Stimulated activated CD4-positive, alpha-beta T cell treated with anti-CD3 and anti-CD28 coated beads, Interleukin-15, amount 100 ng/mL, for 24 hours (primary cell): ENCODE measurements at regions not wholly inside any gene's neighbourhood (a gene's known extent, or its start where the extent isn't known, plus 50 kb on each side); places are given as distances from the start of the nearest gene placed in this dataset.
A peak's percentile ranks its signal among the peaks of the same experiment; 100 is the strongest.

Experiments used
- DNase-seq: peaks from one replicate; pipeline ENCODE4 v3.0.0-alpha.2; 2020

DNA sequence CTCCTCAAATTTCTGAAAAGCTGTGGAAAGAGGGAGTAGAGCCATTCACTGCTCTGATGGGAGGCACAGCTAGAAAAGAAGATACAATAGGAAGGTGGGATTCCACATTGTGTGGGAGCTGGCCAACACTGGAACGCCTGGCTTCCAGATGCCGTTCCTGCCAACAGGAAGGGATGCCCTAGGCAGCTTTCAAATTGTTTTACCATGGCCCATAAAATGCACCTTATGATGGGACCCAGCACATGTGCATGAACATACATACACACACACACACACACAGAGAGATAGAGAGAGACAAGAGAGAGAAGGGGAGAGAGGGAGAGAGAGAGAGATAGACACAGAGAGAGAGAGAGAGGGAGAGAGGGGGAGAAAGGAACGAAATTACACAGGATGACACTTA is 86.1 kb upstream of the BZW1 start:
- no peak for DNase-seq

DNA sequence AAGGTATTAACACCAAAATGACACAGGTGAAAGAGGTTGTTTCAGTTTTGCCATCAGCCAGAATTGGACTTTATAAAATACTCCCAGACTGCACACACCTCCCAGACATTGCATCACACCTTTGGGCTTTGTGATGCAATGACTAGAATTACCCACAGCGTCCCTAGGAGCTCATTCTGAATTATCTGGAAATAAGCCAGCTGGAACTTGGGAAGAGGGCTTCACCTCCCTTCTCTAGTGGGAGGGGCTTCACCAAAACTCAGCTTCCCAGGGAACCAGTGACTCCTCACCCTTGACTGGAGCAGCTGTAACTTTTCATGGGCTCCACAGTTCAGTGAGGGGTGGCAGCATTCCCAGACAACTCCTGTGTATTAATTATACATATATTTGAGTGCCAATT is 83.1 kb upstream of the BZW1 start:
- no peak for DNase-seq

DNA sequence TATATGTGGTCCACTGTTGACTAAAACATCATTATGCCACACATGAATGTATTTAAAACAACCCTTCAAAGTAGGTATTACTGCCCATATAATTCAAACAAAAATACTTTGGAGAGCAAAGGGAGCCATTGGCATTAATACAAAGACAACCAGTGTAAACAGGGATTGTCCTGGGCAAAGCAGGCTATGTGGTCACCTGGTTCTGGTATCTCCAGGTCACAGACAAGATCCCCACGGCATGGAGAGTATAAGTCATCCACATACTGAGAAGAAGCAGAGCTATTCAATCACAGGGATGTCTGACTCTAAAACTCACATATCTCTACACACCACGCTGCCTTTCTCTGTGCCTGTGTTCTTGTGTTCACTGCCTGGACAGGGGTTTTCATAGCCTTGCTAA is 81.4 kb upstream of the BZW1 start:
- DNase-seq: no peak

DNA sequence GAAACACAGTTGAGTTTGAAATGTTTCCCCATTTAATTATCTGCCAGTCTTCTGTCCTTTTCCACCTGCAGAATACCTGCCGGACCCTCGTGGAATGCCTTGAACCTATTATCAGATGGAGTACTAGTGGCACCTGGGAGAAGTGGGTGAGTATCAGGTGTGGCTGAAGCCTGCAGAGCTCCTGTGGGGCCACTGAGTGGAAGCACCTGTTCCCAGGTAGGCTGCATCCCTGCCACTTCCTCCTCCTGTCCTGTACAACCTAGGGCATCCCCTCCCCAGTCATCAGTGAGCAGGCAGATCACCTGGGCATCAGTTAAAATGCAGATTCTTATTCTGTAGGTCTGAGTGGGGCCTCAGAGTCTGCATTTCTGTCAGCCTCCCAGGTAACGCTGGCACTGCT is 80.8 kb upstream of the BZW1 start:
- no peak for DNase-seq

DNA sequence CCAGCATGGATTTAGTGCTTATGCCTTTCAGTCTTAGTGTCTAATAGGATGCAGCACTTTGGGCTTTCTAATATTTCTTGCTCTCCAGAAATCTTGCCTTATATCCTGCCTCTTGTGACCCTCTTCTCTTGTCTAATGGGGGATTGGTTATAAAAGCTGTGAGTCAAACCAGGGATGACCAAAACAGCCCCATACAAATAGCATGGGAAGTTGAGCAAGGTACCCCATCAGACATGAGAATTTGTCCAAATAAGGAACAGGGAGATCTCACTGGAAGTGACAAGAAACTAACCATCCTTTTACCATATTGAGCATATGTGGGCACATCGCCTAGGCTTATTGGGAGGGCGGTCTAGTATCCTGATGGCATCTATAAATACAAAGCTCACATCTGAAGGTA is 78.8 kb upstream of the BZW1 start:
- no peak for DNase-seq

DNA sequence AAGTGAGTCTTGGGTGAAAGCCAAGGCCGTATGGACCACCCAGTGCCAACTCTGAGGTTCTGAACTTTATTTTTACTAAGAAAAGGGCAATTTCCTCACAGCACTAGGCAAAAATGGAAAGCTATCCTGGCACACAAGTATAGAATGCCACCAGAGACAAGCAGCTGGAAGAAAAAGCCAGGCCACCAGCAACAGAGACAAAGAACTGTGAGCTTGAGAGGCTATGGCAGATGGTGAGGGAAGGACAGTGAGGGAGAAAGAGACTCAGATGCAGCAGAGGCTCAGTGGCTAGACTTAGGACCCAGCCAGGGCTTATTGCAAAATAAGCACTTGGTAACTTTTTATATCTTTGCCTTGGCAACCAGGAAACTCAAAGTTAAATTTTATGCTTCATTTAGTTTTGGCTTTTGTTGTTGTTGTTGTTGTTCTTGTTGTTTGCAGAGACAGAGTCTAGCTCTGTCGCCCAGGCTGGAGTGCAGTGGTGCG is 78.0 kb upstream of the BZW1 start:
- DNase-seq: no peak

DNA sequence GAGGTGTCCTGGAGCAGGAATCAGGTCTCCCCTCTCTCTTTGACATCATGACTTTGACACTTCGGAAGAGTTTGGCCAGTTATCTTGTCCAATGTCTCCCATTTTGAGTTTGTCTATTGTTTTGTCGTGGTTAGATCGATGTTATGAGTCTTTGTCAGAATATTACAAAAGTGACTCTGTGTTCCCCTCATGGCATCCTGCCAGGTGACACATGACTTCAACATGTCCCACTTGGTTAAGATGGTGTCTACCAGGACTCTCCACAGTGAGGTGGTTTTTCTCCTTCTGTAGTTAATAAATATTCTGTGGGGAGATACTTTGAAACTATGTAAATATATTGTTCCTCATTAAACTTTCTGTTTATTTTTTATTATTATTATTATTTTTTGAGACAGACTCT is 76.6 kb upstream of the BZW1 start:
- peak; percentile 46 for DNase-seq

DNA sequence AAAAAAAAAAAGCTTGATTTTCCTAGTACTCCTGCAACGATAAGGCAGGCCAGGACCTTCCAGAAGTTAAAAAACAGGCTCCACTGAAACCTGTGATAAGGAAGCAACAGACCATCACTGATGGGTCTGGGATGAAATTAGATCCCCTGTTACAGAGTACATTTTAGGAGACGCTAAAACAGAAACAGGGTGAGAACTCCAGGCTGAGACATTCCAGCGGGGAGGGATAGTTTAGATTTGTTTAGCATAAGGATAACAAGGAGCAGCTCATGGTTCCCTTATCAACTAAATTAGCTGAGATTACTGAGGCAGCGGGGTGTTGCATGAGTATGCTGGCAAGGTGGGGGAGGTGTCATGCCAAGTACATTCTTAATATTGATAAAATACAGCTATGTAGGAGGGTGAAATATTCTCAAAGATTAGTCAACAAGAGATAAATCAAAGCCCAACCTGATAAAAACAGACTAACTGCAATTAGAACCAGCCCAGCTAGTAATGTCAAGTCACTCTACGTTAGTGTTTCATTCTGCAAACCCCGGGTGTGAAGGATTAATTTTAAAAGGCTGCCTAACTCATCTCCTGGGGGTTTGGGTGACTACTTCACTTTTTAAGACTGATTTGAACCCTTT is 75.0 kb upstream of the BZW1 start:
- DNase-seq: no peak

DNA sequence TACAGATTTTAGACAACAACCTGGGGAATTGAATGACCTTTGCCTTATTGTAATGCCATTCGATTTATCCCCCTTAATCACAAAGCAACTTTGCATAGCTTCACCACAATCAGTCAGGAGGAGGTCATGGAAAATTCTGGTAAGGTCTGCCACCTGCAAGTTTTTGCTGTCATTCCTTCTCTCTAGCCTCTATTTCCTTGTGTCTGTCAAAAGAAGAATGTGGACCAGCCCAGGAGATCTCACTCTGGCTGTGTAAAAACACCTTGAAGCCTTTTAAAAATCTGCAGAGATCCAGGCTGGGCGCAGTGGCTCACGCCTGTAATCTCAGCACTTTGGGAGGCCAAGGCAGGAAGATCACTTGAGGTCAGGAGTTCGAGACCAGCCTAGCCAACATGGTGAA is 74.1 kb upstream of the BZW1 start:
- no peak for DNase-seq

DNA sequence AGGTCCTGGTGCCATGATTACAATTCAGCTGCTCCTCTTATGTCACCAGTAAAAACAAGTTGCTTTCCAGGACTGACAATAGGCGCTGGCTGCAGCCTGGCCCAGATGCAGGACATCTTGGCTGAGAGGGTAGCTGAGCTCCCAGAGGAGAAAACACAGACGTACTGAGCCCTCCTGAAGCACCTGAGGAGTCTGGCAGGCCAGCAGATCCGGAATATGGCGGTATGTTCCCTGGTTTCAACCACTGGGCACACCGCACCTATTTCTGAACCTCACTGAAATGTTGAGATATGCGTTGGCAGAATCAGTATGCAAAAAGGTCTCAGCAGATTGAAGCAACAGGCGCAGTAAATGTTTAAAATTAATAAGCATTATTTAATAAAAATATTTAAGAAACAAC is 73.1 kb upstream of the BZW1 start:
- no peak for DNase-seq

DNA sequence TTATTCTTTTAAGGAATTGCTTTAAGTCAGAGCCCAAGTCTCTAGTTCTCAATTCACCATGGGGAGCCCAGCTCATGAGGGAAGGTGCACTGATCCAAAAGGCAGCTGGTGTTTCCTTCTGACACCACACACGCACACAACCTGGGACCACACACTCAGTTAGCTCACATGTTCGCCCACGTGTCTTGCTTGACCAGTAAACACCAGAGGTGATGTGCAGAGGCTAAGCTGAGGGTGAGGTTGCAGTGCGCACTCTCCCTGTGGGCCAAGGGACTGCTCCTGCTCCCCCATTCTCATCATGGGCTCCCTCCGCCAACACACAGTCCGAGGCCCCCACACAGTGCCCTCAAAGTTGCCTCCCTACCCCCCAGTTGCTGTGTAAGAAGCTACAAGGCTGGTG is 70.8 kb upstream of the BZW1 start:
- no peak for DNase-seq

DNA sequence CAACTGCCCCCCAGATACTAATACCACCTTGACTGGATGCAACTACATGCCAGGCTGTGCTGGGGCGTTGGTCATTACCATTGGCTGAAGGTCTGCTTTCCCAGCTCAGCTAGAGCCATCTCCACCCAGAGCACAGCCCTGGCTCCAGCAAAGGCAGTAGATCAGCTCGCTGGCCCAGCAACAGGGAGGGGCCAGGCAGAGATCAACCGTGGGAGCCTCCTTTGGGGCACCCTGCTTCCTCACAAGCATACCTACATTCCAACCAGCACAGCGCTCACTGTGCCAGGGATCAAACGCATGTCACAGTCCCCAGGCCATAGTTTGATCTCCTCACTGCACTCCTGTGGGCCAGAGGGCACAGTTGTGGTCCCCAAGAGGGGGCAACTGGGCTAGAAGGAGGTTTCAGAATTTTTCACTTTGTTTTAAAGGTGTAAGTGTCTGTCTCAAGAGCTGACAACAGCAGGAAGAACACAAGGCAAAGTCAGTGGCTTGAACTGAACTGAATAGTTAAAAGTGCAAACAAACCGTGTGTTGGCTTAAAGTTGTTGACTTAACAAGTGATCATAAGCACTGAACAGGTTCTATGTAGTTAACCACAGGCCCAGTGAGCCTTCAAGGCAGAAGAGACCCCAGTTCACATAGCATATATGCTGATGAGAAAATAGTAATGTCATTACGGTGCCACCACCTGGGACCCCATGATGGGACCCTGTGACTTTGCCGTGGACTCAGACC is 70.1 kb upstream of the BZW1 start:
- DNase-seq: no peak

DNA sequence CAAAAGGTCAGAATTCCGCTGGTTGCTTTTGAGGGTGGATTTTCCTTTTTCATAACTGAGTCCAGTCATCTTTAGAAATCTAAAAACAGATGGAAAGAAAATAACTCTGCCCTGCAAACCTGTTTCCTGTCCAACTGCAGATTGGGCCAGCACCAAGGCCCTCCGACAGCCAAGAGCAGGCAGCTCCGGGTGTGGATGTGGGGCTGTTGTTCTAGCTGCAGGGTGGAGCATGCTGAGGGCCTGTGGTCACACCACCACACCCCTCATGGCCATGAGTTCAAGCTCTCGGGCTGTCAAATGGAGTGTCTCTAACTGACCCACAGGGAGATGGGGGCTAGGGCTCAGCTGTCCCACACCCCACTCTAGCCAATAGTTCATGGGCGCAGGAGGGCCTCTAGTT is 69.3 kb upstream of the BZW1 start:
- no peak for DNase-seq

DNA sequence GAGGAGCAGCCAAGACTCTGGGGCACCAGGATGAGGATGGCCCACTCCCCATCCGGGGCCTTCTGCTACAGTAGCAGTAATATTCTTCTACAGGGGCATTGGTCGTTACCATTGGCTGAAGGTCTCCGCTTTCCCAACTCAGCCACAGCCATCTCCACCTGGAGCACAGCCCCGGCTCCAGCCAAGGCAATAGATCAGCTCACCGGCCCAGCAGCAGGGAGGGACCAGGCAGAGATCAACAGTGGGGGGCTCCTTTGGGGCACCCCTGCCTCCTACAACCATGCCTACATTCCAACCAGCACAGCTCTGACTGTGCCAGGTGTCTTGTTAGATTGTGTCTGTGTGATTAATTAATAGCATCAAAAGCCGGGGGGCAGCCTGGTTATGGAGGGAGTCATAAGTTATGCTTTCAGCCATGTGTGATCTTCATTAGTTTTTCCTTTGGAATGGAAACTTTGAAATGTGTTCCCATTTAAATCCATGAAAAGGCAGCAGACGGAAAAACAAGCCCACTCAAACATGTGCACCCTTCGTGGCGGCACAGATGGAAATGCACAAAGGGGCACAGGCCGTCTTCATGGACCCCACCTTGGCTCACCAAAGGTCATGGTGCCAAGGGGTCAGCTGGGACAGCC is 68.6 kb upstream of the BZW1 start:
- DNase-seq: no peak

DNA sequence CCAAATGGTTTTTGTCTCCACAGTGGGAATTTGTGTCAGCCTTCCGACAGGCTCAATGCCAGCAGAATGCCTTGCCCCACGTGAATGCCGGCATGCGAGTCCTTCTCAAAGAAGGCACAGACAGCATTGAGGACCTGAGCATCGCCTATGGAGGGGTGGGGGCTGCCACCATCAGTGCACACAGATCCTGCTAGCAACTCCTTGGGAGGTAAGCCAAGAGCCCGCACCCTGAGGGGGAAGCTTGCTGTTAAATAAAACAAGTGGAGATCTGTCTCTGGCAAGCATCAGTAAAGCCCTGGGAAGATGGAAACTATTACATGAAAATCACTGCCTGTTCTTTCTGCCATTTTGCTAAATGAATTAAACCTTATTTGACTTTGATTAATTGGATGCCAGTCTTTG is 67.5 kb upstream of the BZW1 start:
- no peak for DNase-seq

DNA sequence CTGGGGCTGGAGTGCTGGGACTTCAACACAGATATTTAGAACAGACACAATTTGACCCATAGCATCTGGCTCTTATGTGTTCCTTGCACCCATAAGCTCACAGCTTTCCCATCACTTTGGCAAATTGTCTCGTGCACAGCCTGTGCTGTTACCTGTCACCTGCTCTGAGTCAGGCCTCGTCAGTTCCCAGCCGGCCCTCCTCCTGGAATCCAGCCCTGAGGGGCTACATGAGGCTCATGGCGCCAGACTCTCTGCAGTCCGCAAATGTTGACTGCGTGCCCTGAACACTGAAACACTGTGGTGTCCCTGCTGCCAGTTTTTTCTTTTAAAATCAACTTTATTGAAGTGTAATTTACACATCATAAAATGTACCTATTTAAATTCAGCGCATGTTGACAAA is 65.4 kb upstream of the BZW1 start:
- no peak for DNase-seq

DNA sequence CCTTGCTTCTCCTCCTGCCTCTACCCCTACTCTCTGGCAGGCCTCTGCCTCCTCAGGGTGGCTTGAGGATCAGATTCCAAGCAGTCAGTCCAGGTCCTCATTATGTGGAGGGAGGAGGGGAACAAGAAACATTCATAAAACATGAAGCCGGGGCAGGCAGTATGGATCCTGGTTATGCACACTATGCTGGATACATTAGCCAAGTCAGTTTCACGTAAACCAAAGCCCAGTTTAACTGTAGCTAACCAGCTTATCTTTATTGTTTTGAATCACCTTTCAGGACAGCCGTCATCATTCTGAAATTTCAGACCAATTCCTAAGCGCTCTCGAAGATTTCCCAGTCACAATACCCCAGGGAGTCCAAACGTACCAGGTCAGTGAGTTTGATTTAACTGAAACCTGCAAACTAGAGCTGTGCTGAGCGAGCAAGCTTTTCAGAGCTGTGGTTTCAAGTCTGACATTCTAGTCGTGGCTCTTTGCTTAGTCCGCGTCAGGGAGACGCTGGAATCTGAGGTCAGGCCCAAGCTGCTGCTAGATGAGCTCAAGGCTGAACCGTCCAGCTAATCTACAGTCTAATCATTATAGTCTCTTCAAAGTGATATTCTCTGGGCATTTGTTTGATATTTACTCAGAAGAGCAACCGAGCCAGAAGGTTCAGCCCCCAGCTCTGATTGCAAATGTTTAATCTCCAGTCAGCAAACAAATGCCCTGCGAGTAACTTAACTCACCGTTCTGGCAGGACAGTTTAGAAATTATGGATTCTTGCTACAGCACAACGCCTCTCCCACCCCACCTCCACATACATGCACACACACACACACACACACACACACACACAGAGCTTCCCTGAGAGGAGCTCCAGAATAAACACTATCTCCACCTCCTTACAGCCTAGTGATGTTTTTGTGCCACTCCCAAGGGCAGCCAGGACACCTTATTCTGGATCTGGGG is 63.8 kb upstream of the BZW1 start:
- no peak for DNase-seq

DNA sequence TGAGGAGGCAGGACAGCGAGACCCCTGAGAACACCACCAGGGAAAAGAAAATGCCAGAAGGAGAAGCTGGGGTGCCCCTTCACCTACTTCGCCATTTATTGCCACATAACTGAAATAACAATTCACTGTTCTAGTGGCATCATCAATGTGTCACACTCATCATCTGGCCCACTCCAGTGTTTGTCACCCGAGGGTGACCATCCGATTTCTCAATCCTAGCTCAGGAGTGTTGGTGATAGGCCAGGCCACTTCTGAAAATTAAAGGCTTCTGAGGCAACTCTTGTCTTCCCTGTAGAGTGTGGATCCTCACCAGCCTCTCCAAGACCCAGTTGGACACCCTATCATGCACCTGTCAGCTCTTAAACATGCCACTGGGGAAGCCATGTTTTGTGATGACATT is 62.9 kb upstream of the BZW1 start:
- DNase-seq: no peak

DNA sequence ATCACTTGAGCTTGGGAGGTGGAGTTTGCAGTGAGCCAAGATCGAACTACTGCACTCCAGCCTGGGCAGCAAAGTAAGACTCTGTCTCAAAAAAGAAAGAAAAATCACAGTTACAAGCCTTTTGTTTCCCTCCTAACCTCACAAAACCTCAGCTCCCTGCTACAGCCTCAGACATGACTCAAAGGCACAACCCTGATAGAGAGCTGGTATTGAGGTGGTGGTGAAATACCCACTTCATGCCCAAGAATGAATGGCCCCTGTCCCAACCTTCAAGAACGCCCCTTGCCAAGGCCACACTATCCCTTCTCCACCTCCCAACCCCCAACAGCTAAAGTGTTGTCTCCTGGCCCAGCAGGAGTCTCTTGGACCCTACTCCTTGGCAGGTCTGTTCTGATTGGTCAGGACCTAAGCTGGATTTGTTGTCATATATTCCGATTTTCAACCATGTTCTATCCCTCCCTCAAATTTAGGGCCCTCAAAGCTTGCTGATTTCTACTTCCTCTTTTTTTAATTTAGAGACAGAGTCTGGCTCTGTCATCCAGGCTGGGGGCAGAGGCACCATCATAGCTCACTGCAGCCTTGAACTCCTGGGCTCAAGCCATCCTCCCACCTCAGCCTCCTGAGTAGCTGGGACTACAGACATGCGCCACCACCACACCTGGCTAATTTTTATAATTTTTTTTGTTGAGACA is 61.9 kb upstream of the BZW1 start:
- DNase-seq: no peak

DNA sequence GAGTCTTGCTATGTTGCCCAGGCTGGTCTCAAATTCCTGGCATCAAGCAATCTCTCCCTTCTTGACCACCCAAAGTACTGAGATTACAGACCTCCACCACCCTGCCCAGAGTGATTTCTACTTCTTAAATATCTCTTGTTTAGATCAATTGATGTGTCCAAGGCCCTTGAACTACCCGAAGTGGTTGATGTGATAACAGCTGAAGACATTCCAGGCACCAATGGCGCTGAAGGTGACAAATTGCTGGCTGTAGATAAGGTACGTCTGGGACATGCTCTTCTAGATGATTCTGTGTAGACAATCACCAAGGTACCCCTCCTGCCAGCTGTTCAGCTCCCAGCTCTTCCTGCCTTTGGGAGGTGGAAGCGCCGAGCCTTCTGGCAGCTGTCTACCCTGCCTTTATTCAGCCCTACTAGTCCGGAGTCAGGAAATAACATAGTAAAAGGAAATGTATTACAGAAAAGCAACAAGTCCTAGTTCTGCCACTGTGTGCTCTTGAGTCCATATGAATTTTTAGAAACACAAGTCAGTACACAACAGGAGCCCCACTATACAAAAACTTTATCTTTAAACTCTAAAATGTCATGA is 61.3 kb upstream of the BZW1 start:
- DNase-seq: no peak

DNA sequence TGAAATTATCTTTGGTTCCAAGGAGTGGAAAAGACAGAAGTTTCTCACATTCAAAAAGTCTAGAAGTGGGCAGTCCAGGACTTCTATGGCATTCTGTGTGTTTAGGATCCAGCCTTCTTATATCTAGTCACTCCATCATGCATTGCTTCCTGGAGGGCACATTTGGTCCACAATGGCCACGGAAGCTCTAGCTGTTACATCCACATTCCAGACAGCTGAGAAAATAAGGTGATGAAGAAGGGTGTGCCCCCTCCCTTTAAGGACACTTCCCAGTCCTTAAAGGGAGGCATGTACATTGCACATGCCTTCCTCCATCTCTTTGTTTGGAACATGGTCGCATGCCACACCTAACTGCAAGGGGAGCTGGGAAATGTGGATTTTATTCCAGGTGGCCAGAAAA is 59.9 kb upstream of the BZW1 start:
- no peak for DNase-seq

DNA sequence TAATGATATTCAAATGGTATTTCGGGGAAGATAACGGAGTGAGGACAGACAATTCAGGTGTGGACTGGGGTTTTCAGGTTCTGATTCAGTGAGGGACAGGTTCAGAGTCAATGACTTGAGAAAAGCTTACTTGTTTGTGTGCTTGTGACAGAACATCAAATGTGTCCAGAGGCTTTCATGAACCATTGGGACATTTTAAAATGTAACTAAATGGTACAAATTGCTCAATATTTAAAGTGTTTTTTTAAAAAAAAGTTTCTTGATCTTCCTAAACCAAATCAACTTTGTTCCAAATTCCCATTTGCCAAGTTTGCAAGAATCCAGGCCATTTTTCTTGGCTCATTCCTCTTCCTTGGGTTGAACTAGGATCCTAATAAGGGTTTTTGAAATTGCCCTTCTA is 59.4 kb upstream of the BZW1 start:
- DNase-seq: no peak
